HFFc6 (cell line): ENCODE measurements at regions not wholly inside any gene's neighbourhood (a gene's known extent, or its start where the extent isn't known, plus 50 kb on each side); places are given as distances from the start of the nearest gene placed in this dataset.

Experiments
- DNase-seq: peaks from one replicate; pipeline ENCODE4 v3.0.0-alpha.2; 2018
- H3K27ac Mint-ChIP-seq: 2 replicates; pipeline ENCODE4 v1.8.0; 2020; ENCODE audit warnings: mild to moderate bottlenecking, mixed read lengths
- H3K27me3 Mint-ChIP-seq: 2 replicates; pipeline ENCODE4 v1.8.0; 2021; ENCODE audit warnings: mild to moderate bottlenecking, moderate library complexity, mixed read lengths; ENCODE audit not compliant: insufficient read depth
- H3K36me3 Mint-ChIP-seq: 2 replicates; pipeline ENCODE4 v1.8.0; 2021; ENCODE audit warnings: low read depth, mixed read lengths
- H3K4me1 Mint-ChIP-seq: 2 replicates; pipeline ENCODE4 v1.8.0; 2020; ENCODE audit warnings: low read depth, mixed read lengths
- H3K4me3 Mint-ChIP-seq: 2 replicates; pipeline ENCODE4 v1.8.0; 2020; ENCODE audit warnings: mild to moderate bottlenecking, moderate library complexity, mixed read lengths
- H3K9me3 Mint-ChIP-seq: 2 replicates; pipeline ENCODE4 v1.8.0; 2020; ENCODE audit warnings: mild to moderate bottlenecking, mixed read lengths
- CTCF ChIP-seq: fragments of 200-600 bp; sonication (generic); IDR thresholded peaks from 2 replicates; pipeline ENCODE4 v1.5.0; 2021; ENCODE audit warnings: antibody characterized with exemption, mild to moderate bottlenecking

GRCh38 chr6:51129043-51129442 lies 310.4 kb downstream of the TFAP2B start:
- Mint-ChIP-seq H3K36me3 (no peaks in the 10 kb centered on the region), H3K4me1 (no peaks in the 10 kb centered on the region), H3K27ac (no peak overlapping the region), H3K27me3 (peaks cover 1% of the 10 kb centered on the region; the same call in 1 of the 2 replicates), H3K4me3 (no peak overlapping the region), H3K9me3 (peaks cover 33% of the 10 kb centered on the region)
- TF ChIP-seq CTCF: no peak
- DNase-seq: no peak

GRCh38 chr6:51137777-51138176 lies 319.1 kb downstream of the TFAP2B start:
- H3K9me3 Mint-ChIP-seq: peaks cover 41% of the 10 kb centered on the region
- H3K4me3 Mint-ChIP-seq: no peak overlapping the region
- no peak overlapping the region for H3K27ac Mint-ChIP-seq
- H3K27me3 Mint-ChIP-seq: no peaks in the 10 kb centered on the region
- TF ChIP-seq CTCF: no peak
- H3K4me1 Mint-ChIP-seq: no peaks in the 10 kb centered on the region
- DNase-seq: no peak
- no peaks in the 10 kb centered on the region for H3K36me3 Mint-ChIP-seq

- peaks cover 43% of the 10 kb centered on the region for H3K9me3 Mint-ChIP-seq
- H3K27me3 Mint-ChIP-seq: no peaks in the 10 kb centered on the region
- DNase-seq: no peak
Observed at GRCh38 chr6:51139950-51140385, 321.3 kb downstream of the TFAP2B start.

GRCh38 chr6:51141080-51141479 lies 322.4 kb downstream of the TFAP2B start:
- Mint-ChIP-seq H3K9me3 (peaks cover 43% of the 10 kb centered on the region), H3K27ac (no peak overlapping the region), H3K4me3 (no peak overlapping the region), H3K4me1 (no peaks in the 10 kb centered on the region), H3K27me3 (no peaks in the 10 kb centered on the region), H3K36me3 (no peaks in the 10 kb centered on the region)
- no peak for DNase-seq
- no peak for TF ChIP-seq CTCF

More at GRCh38 chr6:51139950-51140385, 321.3 kb downstream of the TFAP2B start:
- TF ChIP-seq CTCF: no peak
- Mint-ChIP-seq H3K4me3 (no peak overlapping the region), H3K36me3 (no peaks in the 10 kb centered on the region), H3K4me1 (no peaks in the 10 kb centered on the region), H3K27ac (no peak overlapping the region)

GRCh38 chr6:51147756-51148155 lies 329.1 kb downstream of the TFAP2B start:
- Mint-ChIP-seq H3K4me3 (no peak overlapping the region), H3K4me1 (no peaks in the 10 kb centered on the region), H3K9me3 (peaks cover 44% of the 10 kb centered on the region), H3K27ac (no peak overlapping the region), H3K36me3 (no peaks in the 10 kb centered on the region), H3K27me3 (no peaks in the 10 kb centered on the region; the same call in 1 of the 2 replicates)
- no peak for DNase-seq
- TF ChIP-seq CTCF: no peak

GRCh38 chr6:51152594-51152993 lies 333.9 kb downstream of the TFAP2B start:
- Mint-ChIP-seq H3K4me1 (no peaks in the 10 kb centered on the region), H3K4me3 (no peak overlapping the region), H3K27ac (no peak overlapping the region), H3K36me3 (no peaks in the 10 kb centered on the region), H3K9me3 (peaks cover 36% of the 10 kb centered on the region), H3K27me3 (no peaks in the 10 kb centered on the region; the same call in 1 of the 2 replicates)
- DNase-seq: no peak
- no peak for TF ChIP-seq CTCF
